ENCODE measurements at regions not wholly inside any gene's neighbourhood (a gene's known extent, or its start where the extent isn't known, plus 50 kb on each side); places are given as distances from the start of the nearest gene placed in this dataset.

DNA sequence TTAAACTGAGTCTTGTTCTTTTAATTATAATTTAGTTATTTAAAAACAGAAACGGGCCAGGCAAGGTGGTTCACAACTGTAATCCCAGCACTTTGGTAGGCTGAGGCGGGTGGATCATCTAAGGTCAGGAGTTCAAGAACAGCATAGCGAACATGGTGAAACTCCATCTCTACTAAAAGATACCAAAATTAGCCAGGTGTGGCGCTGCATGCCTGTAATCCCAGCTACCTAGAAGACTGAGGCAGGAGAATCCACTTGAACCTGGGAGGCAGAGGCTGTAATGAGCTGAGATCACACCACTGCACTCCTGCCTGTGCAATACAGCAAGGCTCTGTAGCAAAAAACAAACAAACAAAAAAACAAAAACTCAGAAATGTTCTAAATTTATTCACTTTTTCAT is 852.9 kb downstream of the TECRL start:
- Histone ChIP-seq H3K9me3 (ENCODE audit: control insufficient read depth, low read length) (no peaks in the 10 kb centered on the region), H3K27ac (ENCODE audit: low read length) (no peak overlapping the region), H3K27me3 (ENCODE audit: control insufficient read depth, insufficient read depth) (no peaks in the 10 kb centered on the region), H3K4me1 (ENCODE audit: control insufficient read depth, insufficient read depth, low read length) (no peaks in the 10 kb centered on the region), H3K4me3 (ENCODE audit: low read length) (no peak overlapping the region)
- intact Hi-C loops (cut with DNase I), result no loop called here
- ATAC-seq (no peak), DNase-seq (no peak)
- 67% methylated on average over 4 of the region's 4 CpGs for WGBS

DNA sequence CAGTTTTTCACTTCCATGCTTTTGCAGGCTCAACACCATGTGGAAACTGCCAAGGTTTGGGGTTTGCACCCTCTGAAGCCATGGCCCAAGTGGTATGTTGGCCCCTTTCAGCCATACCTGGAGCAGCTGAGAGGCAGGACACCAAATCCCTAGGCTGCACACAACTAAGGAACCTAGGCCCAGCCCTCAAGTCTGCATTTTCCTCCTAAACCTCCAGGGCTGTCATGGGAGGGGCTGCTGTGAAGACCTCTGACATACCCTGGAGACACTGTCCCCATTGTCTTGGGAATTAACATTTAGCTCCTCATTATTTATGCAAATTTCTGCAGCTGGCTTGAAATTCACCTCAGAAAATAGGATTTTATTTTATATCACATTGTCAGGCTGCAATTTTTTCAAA is 856.1 kb downstream of the TECRL start:
- intact Hi-C loops (cut with DNase I), result no loop called here
- no peak overlapping the region for H3K4me3 ChIP-seq (ENCODE audit: low read length)
- no peaks in the 10 kb centered on the region for H3K9me3 ChIP-seq (ENCODE audit: control insufficient read depth, low read length)
- H3K4me1 ChIP-seq (ENCODE audit: control insufficient read depth, insufficient read depth, low read length), result no peaks in the 10 kb centered on the region
- DNase-seq, result no peak
- no peak for ATAC-seq
- H3K27me3 ChIP-seq (ENCODE audit: control insufficient read depth, insufficient read depth), result no peaks in the 10 kb centered on the region
- no peak overlapping the region for H3K27ac ChIP-seq (ENCODE audit: low read length)

DNA sequence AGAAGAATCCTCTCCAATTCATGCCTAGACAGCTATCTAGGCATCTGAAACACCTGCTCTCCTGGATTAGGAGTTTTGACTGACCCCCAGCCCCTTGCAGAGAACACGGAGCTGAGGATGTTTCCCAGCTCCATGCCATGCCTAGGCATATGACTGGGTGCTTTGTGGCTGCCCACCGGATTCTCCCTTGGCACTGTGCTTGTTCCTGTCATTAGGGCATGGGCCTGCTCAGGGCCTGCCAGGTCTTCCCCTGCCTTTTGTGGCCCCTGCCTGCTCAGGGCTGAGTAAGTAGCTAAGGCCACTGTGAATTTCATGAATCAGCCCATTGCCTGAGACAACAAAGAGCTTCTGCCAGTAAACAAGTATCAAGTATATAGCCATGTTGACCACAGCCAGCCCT is 867.4 kb downstream of the TECRL start:
- H3K9me3 ChIP-seq (ENCODE audit: control insufficient read depth, low read length), result no peaks in the 10 kb centered on the region
- H3K27ac ChIP-seq (ENCODE audit: low read length), result no peak overlapping the region
- ATAC-seq (no peak), DNase-seq (no peak)
- no peaks in the 10 kb centered on the region for H3K4me1 ChIP-seq (ENCODE audit: control insufficient read depth, insufficient read depth, low read length)
- H3K27me3 ChIP-seq (ENCODE audit: control insufficient read depth, insufficient read depth), result no peaks in the 10 kb centered on the region
- intact Hi-C loops (cut with DNase I), result no loop called here
- 74% methylated on average over 2 of the region's 2 CpGs for WGBS
- no peak overlapping the region for H3K4me3 ChIP-seq (ENCODE audit: low read length)

DNA sequence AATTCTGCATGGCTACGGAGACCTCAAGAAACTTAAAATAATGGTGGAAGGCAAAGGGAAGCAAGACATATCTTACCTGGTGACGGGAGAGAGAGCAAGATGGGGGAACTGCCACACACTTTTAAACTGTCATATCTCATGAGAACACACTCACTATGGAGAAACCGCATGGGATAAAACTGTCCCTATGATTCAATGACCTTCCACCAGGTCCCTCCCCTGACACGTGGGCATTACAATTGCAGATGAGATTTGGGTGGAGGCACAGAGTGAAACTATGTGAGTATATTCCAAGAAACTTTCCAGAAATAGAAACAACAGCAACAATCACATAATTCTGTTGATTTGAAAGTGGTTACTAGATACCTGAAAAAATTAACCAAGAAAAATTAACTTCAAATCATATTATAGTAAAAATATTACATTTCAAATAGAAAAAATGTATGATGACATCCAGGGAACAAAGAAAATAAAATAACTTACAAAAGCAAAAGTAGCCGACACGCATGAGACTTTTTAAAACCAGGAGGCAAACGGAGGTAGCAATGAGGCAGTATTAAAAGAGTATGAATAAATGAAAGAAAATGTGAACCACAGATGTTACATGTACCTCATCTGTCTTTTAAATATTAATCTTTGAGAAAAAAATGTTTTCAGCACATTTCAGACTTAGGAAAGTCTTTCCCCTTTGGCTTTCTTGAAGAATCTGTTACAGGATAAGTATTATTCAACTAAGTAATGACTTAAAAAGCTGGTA is 879.5 kb downstream of the TECRL start:
- WGBS, result 60% methylated on average over 7 of the region's 7 CpGs
- ATAC-seq (peak in 1 of 2 donors; percentile 39), DNase-seq (no peak)
- H3K9me3 ChIP-seq (ENCODE audit: control insufficient read depth, low read length), result no peaks in the 10 kb centered on the region
- H3K4me3 ChIP-seq (ENCODE audit: low read length), result no peak overlapping the region
- intact Hi-C loops (cut with DNase I), result no loop called here
- H3K27me3 ChIP-seq (ENCODE audit: control insufficient read depth, insufficient read depth), result no peaks in the 10 kb centered on the region
- H3K27ac ChIP-seq (ENCODE audit: low read length), result no peak overlapping the region
- H3K4me1 ChIP-seq (ENCODE audit: control insufficient read depth, insufficient read depth, low read length), result no peaks in the 10 kb centered on the region

DNA sequence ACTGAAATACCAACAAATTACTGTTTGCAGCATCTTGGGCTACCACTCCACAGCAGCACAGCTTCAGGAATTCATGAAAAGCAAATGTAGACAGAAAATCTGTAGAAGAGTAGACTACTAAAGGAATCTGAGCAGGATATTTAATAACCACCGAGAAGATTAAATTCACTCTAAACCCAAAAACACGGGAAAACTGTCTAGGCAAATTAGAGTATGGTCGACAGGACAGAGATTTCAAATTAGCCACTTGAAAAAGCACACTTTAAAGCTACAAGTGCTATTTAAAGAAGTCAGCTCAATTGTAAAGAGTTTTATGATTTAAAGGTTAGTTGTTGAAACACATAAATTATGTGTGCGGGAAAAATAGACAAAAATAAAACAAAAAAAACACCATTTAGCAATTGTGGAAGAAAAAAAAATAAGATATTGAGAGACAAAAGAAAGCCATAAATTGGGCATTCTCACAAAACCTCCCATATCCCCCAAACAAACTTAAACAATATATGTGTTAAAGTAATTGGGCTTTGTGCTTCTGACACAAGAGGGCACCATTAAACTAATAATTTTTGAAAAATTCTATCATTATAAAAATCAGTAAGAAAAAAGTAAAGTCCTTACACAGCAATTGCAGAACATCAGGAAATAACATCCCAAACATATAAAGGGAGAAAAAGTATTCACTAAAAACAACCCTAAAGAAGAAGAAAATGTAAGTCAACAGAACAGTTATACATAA is 880.8 kb downstream of the TECRL start:
- WGBS, result 44% methylated on average over 4 of the region's 4 CpGs
- no peaks in the 10 kb centered on the region for H3K27me3 ChIP-seq (ENCODE audit: control insufficient read depth, insufficient read depth)
- no peak overlapping the region for H3K27ac ChIP-seq (ENCODE audit: low read length)
- ATAC-seq, result no peak
- DNase-seq, result no peak
- H3K4me1 ChIP-seq (ENCODE audit: control insufficient read depth, insufficient read depth, low read length), result no peaks in the 10 kb centered on the region
- H3K9me3 ChIP-seq (ENCODE audit: control insufficient read depth, low read length), result no peaks in the 10 kb centered on the region
- H3K4me3 ChIP-seq (ENCODE audit: low read length), result no peak overlapping the region
- intact Hi-C loops (cut with DNase I), result no loop called here

DNA sequence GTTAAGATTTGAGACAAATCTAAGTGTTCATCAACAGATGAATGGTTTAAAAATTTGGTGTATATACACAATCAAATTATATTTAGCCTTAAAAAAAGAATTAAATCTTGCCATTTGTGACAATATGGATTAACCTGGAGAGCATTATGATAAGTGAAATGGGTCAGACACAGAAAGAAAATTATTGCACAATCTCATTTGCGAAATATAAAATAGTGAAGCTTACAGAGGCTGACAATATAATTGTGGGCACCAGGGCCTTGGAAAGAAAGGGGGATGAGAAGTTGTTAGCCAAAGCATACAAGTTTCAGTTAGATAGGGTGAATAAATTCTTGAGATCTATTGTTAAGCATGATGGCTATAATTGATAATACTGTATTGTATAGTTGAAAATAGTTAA is 883.0 kb downstream of the TECRL start:
- WGBS, result 88% methylated on average over 1 of the region's 1 CpG
- intact Hi-C loops (cut with DNase I), result no loop called here
- Histone ChIP-seq H3K9me3 (ENCODE audit: control insufficient read depth, low read length) (no peaks in the 10 kb centered on the region), H3K4me1 (ENCODE audit: control insufficient read depth, insufficient read depth, low read length) (no peaks in the 10 kb centered on the region), H3K4me3 (ENCODE audit: low read length) (no peak overlapping the region), H3K27ac (ENCODE audit: low read length) (no peak overlapping the region), H3K27me3 (ENCODE audit: control insufficient read depth, insufficient read depth) (no peaks in the 10 kb centered on the region)
- DNase-seq (no peak), ATAC-seq (no peak)

DNA sequence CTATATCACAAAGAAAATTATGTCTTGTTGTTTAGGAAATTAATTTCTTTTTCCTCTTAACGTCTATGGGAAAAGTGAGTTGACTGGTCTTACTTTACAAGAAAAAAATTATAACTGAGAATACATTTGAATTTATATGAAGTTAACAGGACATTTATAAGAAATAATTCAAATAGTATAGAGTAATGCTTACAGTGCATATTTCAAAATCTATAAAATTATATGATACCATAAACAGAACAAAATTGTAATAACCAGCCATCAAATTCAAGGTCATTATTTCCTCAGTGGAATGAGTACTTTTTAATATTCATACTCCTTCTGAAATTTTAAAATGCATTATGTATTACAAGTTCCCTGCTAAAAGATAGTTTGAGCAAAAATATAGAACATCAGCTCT is 884.5 kb downstream of the TECRL start:
- 71% methylated on average over 1 of the region's 1 CpG for WGBS
- ATAC-seq, result no peak
- intact Hi-C loops (cut with DNase I), result no loop called here

DNA sequence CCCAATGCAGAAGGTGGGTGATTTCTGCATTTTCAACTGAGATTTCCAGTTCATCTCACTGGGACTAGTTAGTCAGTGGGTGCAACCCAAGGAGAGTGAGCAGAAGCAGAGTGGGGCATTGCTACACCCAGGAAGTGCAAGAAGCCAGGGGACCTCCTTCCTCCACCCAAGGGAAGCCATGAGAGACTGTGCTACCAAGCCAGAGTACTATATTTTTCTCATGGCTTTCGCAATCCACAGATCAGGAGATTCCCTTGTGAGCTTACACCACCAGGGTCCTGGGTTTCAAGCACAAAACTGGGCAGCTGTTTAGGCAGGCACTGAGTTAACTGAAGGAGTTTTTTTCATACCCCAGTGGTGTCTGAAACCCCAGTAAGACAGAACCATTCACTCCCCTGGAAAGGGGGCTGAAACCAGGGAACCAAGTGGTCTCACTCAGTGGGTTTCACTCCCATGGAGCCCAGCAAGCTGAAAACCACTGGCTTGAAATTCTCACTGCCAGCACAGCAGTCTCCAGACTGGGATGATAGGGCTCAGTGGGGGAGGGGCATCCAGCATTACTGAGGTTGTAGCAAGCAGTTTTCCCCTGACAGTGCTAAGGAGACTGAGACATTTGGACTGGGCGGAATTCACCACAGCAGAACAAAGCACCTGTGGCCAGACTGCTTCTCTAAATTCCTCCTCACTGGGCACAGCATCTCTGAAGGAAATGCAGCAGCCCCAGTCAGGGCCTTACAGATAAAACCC is 903.4 kb downstream of the TECRL start:
- ATAC-seq, result no peak
- H3K27me3 ChIP-seq (ENCODE audit: control insufficient read depth, insufficient read depth), result no peaks in the 10 kb centered on the region
- WGBS, result 82% methylated on average over 2 of the region's 2 CpGs
- DNase-seq, result no peak
- intact Hi-C loops (cut with DNase I), result no loop called here
- H3K4me3 ChIP-seq (ENCODE audit: low read length), result no peak overlapping the region
- H3K27ac ChIP-seq (ENCODE audit: low read length), result no peak overlapping the region
- H3K4me1 ChIP-seq (ENCODE audit: control insufficient read depth, insufficient read depth, low read length), result no peaks in the 10 kb centered on the region
- H3K9me3 ChIP-seq (ENCODE audit: control insufficient read depth, low read length), result no peaks in the 10 kb centered on the region

More for the DNA sequence above, 884.5 kb downstream of the TECRL start:
- no peaks in the 10 kb centered on the region for H3K4me1 ChIP-seq (ENCODE audit: control insufficient read depth, insufficient read depth, low read length)
- no peak overlapping the region for H3K4me3 ChIP-seq (ENCODE audit: low read length)
- no peak overlapping the region for H3K27ac ChIP-seq (ENCODE audit: low read length)
- H3K9me3 ChIP-seq (ENCODE audit: control insufficient read depth, low read length), result no peaks in the 10 kb centered on the region
- DNase-seq, result no peak
- no peaks in the 10 kb centered on the region for H3K27me3 ChIP-seq (ENCODE audit: control insufficient read depth, insufficient read depth)

DNA sequence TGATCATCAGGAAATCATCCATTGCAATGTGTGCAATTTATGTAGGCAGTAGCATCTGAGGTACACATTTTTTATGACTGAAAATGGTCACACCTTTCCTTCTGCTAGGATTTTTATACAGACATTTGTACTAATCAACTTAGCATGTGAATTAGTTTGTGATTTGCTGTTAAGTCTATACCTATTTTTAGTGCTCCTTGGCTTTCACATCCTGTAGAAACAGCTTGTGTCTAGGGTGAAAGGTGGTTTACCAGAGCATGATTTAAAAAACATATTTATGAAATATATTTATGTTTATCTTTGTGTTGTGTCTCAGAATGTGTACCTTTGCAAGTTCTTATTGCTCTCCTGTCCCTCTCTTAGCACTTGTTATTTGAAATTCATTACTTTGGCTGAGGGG is 916.0 kb downstream of the TECRL start:
- ATAC-seq (no peak), DNase-seq (no peak)
- no peak overlapping the region for H3K4me3 ChIP-seq (ENCODE audit: low read length)
- H3K27ac ChIP-seq (ENCODE audit: low read length), result no peak overlapping the region
- H3K27me3 ChIP-seq (ENCODE audit: control insufficient read depth, insufficient read depth), result no peaks in the 10 kb centered on the region
- no peaks in the 10 kb centered on the region for H3K4me1 ChIP-seq (ENCODE audit: control insufficient read depth, insufficient read depth, low read length)
- H3K9me3 ChIP-seq (ENCODE audit: control insufficient read depth, low read length), result no peaks in the 10 kb centered on the region
- intact Hi-C loops (cut with DNase I), result no loop called here

DNA sequence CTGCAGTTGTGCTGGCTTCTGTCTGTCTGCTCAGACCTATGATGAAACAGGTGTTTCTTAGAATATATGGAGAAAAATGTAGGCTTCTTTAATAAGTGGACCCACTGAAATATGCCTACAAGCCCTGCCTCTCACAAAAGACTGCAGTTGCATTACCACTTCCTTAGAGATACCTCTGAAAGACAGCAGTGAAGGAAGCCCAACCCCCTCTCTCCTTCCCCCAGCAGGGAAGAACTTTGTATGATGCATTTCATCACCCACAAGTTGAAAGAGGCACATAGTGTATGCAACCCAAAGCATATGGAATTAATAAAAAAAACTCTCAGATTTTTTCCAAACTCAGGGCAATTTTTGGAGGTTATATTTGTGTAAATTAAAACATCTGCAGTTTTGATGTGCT is 916.7 kb downstream of the TECRL start:
- Histone ChIP-seq H3K27ac (ENCODE audit: low read length) (no peak overlapping the region), H3K27me3 (ENCODE audit: control insufficient read depth, insufficient read depth) (no peaks in the 10 kb centered on the region), H3K4me1 (ENCODE audit: control insufficient read depth, insufficient read depth, low read length) (no peaks in the 10 kb centered on the region), H3K4me3 (ENCODE audit: low read length) (no peak overlapping the region), H3K9me3 (ENCODE audit: control insufficient read depth, low read length) (no peaks in the 10 kb centered on the region)
- ATAC-seq, result no peak
- DNase-seq, result no peak
- intact Hi-C loops (cut with DNase I), result no loop called here

DNA sequence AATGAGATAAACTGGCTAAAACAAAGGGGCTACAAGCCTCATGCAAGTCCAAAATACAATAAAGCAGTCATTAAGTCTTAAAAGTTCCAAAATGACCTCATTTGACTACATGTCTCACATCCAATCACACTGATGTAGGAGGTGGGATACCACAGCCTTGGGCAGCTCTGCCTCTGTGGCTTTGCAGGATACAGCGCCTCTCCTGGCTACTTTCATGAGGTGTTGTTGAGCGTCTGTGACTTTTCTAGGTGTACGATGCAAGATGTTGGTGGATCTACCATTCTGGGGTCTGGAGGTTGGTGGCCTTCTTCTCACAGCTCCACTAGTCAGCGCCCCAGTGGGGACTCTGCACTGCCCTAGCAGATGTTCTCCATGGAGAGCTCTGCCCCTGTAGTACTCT is 944.9 kb downstream of the TECRL start:
- H3K4me1 ChIP-seq (ENCODE audit: control insufficient read depth, insufficient read depth, low read length), result no peaks in the 10 kb centered on the region
- no peaks in the 10 kb centered on the region for H3K9me3 ChIP-seq (ENCODE audit: control insufficient read depth, low read length)
- H3K4me3 ChIP-seq (ENCODE audit: low read length), result no peak overlapping the region
- H3K27ac ChIP-seq (ENCODE audit: low read length), result no peak overlapping the region
- intact Hi-C loops (cut with DNase I), result no loop called here
- H3K27me3 ChIP-seq (ENCODE audit: control insufficient read depth, insufficient read depth), result no peaks in the 10 kb centered on the region
- ATAC-seq (no peak), DNase-seq (no peak)
- WGBS, result 79% methylated on average over 4 of the region's 4 CpGs

Measured in right cardiac atrium (tissue), 5 donors.